Dendritic cell treated with granulocyte-macrophage colony-stimulating factor and Interleukin-4, amounts not matched to agents 40 ng/mL and 50 ng/mL, for 4 days (primary cell): ENCODE measurements at regions not wholly inside any gene's neighbourhood (a gene's known extent, or its start where the extent isn't known, plus 50 kb on each side); places are given as distances from the start of the nearest gene placed in this dataset.

Source experiments
- H3K27ac Mint-ChIP-seq: one replicate; pipeline ENCODE4 v1.8.0; 2022; ENCODE audit warnings: mild to moderate bottlenecking, mixed read lengths
- H3K27me3 Mint-ChIP-seq: one replicate; pipeline ENCODE4 v1.8.0; 2022; ENCODE audit warnings: mild to moderate bottlenecking, mixed read lengths
- H3K36me3 Mint-ChIP-seq: one replicate; pipeline ENCODE4 v1.8.0; 2022; ENCODE audit warnings: low read depth, mixed read lengths
- H3K4me1 Mint-ChIP-seq: one replicate; pipeline ENCODE4 v1.8.0; 2022; ENCODE audit warnings: low read depth, mixed read lengths
- H3K4me3 Mint-ChIP-seq: one replicate; pipeline ENCODE4 v1.8.0; 2022; ENCODE audit warnings: mild to moderate bottlenecking, moderate library complexity, mixed read lengths
- H3K9me3 Mint-ChIP-seq: one replicate; pipeline ENCODE4 v1.8.0; 2022; ENCODE audit warnings: mixed read lengths
- intact Hi-C: fragments of 100-400 bp; cut with micrococcal nuclease; formaldehyde crosslinking; loops from one replicate; pipeline ENCODE4 v1.15.0; 2022

GRCh38 chr14:101173698-101174521 is 270.4 kb upstream of the RTL1 start:
- H3K4me3 Mint-ChIP-seq, result no peak overlapping the region
- no peaks in the 10 kb centered on the region for H3K36me3 Mint-ChIP-seq
- H3K4me1 Mint-ChIP-seq, result no peaks in the 10 kb centered on the region
- H3K9me3 Mint-ChIP-seq, result peaks cover 18% of the 10 kb centered on the region
- no peak overlapping the region for H3K27ac Mint-ChIP-seq
- H3K27me3 Mint-ChIP-seq, result no peaks in the 10 kb centered on the region
- intact Hi-C loops, result no loop called here

- H3K4me1 Mint-ChIP-seq, result no peaks in the 10 kb centered on the region
- no peaks in the 10 kb centered on the region for H3K36me3 Mint-ChIP-seq
- no peaks in the 10 kb centered on the region for H3K27me3 Mint-ChIP-seq
Measured at GRCh38 chr14:101174522-101174838, 271.0 kb upstream of the RTL1 start.

GRCh38 chr14:101174980-101175606 is 271.6 kb upstream of the RTL1 start:
- Mint-ChIP-seq H3K9me3 (peaks cover 6% of the 10 kb centered on the region), H3K36me3 (no peaks in the 10 kb centered on the region), H3K4me1 (no peaks in the 10 kb centered on the region), H3K4me3 (no peak overlapping the region), H3K27ac (no peak overlapping the region), H3K27me3 (no peaks in the 10 kb centered on the region)
- intact Hi-C loops, result no loop called here

More at GRCh38 chr14:101174522-101174838, 271.0 kb upstream of the RTL1 start:
- H3K9me3 Mint-ChIP-seq, result peaks cover 12% of the 10 kb centered on the region
- H3K27ac Mint-ChIP-seq, result no peak overlapping the region
- intact Hi-C loops, result no loop called here
- H3K4me3 Mint-ChIP-seq, result no peak overlapping the region

DNA sequence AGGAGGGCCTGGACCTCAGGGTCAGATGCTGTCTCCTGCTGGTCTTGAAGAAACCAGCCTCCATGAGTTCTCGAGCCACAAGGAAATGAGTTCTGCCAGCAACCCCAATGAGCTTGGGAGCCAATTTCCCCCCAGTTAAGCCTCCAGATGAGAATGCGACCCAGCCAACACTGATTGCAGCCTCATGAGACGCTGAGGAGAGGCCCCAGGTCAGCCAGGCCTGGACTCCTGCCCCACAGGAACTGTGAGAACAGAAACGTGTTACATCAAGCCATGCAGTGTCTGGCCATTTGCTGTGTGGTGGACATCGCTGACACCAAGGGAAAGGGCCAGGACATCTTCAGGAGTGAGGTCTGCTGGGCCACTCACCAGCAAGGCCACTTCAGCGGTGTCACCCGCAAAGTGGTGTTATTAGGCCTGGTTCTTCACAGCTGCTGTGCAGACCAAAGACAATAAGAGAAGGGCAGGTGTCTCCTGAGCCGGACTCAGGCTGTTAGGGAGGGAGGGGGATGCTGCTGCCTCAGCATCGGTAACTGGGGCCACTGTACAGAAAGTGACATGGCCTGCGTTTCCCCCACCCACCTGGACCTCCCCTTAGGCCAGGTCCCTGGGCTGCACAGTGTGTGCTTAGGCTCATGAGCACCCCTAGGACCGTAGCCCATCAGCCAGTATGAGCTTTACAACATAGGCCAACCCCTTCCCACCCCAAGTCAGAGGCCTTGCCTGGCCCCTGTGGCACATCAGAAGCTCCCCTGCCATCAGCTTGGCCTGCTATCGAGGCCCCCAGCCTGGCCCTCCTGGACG is 272.4 kb upstream of the RTL1 start:
- H3K4me3 Mint-ChIP-seq, result no peak overlapping the region
- H3K9me3 Mint-ChIP-seq, result no peaks in the 10 kb centered on the region
- no peaks in the 10 kb centered on the region for H3K4me1 Mint-ChIP-seq

DNA sequence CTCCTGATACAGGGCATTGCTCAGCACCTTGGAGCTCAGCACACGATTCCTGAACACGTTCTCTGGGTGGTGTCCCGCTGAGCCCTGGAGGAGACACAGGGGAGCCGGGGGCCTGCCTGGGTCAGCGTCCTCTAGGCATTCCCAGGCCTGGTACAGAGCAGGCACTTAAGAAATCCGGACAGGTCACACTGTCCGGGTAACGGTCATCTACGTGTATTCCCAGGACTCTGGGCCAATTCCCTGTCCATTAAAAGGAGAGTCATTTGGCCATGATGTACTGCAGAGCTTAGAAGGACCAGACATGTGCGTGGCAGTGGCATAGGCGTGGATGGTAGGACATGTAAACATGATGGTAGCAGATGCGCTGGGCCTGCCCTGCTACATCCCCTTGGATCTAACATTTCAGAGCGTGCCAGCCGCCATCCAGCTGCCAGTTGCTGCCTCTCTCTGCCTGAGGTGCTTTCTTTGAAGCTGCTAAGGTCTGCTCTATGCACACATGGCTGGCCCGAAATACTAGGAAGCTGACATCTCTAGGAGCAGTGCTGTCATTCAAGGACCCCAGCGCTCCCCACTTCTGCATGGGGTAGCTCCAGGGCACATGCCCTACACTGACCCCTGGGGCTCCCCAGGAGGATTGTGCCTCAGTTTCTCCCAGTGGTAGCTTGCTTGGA is 273.1 kb upstream of the RTL1 start:
- no peak overlapping the region for H3K27ac Mint-ChIP-seq
- intact Hi-C loops, result no loop called here
- no peaks in the 10 kb centered on the region for H3K9me3 Mint-ChIP-seq
- H3K36me3 Mint-ChIP-seq, result no peaks in the 10 kb centered on the region
- no peaks in the 10 kb centered on the region for H3K27me3 Mint-ChIP-seq
- H3K4me1 Mint-ChIP-seq, result no peaks in the 10 kb centered on the region
- no peak overlapping the region for H3K4me3 Mint-ChIP-seq

More for the DNA sequence above, 272.4 kb upstream of the RTL1 start:
- Mint-ChIP-seq H3K36me3 (no peaks in the 10 kb centered on the region), H3K27me3 (no peaks in the 10 kb centered on the region), H3K27ac (no peak overlapping the region)
- intact Hi-C loops, result no loop called here

DNA sequence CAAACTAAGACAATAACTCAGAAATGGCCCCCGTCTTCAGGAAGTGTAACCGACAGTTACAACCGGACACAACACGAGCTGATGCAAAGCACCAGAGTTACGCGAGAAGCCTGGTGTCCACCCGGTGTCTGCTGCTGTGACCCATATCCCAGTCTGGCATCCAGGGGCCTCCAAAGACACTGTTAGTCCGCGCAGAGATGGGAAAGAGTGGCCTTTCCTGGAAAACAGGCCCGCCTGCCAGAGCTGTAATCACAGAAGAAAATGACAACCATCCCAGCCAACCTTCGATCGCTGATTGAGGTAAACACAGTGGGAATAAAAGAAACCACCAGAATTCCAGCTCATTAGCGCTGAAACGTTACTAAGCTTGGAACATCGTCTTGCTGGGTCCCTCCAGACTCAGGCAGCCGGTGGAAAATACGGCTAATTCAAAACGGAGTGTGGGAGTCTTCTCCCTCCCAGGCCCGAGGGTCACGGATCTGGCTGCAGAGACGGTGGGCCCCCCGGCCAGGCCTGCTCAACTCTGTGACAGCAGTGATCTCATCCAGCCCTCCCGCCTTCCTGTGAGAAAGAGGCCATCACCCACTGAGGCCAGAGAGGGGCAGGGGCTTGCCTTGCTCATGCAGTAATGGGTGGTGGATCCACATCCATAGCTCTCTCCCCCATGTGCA is 273.9 kb upstream of the RTL1 start:
- intact Hi-C loops, result no loop called here
- Mint-ChIP-seq H3K4me3 (no peak overlapping the region), H3K9me3 (no peaks in the 10 kb centered on the region), H3K36me3 (no peaks in the 10 kb centered on the region), H3K4me1 (no peaks in the 10 kb centered on the region), H3K27ac (no peak overlapping the region), H3K27me3 (no peaks in the 10 kb centered on the region)

GRCh38 chr14:101178184-101179072 is 274.9 kb upstream of the RTL1 start:
- Mint-ChIP-seq H3K27ac (no peak overlapping the region), H3K9me3 (no peaks in the 10 kb centered on the region), H3K4me1 (no peaks in the 10 kb centered on the region), H3K36me3 (no peaks in the 10 kb centered on the region), H3K4me3 (no peak overlapping the region), H3K27me3 (no peaks in the 10 kb centered on the region)
- intact Hi-C loops, result no loop called here

DNA sequence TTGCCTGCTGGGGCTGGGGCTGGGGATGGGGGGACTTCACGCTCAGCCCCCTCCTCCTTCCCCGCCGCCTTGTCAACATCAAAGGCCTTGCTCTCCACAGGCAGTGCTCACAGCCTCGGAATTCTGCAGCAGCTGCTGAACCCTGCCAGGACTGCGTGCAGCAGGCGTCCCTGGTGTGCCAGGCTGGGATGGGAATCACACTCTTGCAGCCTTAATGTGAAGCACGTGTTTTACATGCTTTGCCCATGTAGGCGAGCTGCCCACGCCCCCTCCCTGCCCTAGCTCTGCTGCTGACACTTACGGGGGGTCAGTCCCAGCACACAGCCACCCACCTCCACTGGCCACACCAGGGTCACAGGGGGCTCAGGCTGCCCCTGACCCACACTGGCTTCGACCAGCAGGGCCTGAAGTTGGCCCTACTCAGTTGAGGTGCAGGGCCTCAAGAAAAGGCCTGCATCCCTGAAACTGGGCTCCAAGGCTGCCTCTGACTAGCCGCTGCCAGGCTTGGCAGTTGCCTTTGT is 276.2 kb upstream of the RTL1 start:
- no peaks in the 10 kb centered on the region for H3K27me3 Mint-ChIP-seq
- no peak overlapping the region for H3K27ac Mint-ChIP-seq
- intact Hi-C loops, result no loop called here
- no peaks in the 10 kb centered on the region for H3K9me3 Mint-ChIP-seq
- H3K4me3 Mint-ChIP-seq, result no peak overlapping the region
- H3K4me1 Mint-ChIP-seq, result no peaks in the 10 kb centered on the region
- H3K36me3 Mint-ChIP-seq, result no peaks in the 10 kb centered on the region

GRCh38 chr14:101181446-101182313 is 278.2 kb upstream of the RTL1 start:
- intact Hi-C loops, result no loop called here
- no peaks in the 10 kb centered on the region for H3K27me3 Mint-ChIP-seq
- no peaks in the 10 kb centered on the region for H3K4me1 Mint-ChIP-seq
- H3K4me3 Mint-ChIP-seq, result no peak overlapping the region
- no peaks in the 10 kb centered on the region for H3K9me3 Mint-ChIP-seq
- no peaks in the 10 kb centered on the region for H3K36me3 Mint-ChIP-seq
- H3K27ac Mint-ChIP-seq, result no peak overlapping the region

GRCh38 chr14:101182476-101182875 is 279.0 kb upstream of the RTL1 start:
- H3K27me3 Mint-ChIP-seq, result no peaks in the 10 kb centered on the region
- H3K36me3 Mint-ChIP-seq, result no peaks in the 10 kb centered on the region
- H3K9me3 Mint-ChIP-seq, result no peaks in the 10 kb centered on the region
- H3K4me3 Mint-ChIP-seq, result no peak overlapping the region
- no peak overlapping the region for H3K27ac Mint-ChIP-seq
- intact Hi-C loops, result no loop called here
- H3K4me1 Mint-ChIP-seq, result no peaks in the 10 kb centered on the region

GRCh38 chr14:101183376-101184103 is 280.0 kb upstream of the RTL1 start:
- no peaks in the 10 kb centered on the region for H3K9me3 Mint-ChIP-seq
- no peaks in the 10 kb centered on the region for H3K36me3 Mint-ChIP-seq
- no peak overlapping the region for H3K4me3 Mint-ChIP-seq
- no peak overlapping the region for H3K27ac Mint-ChIP-seq
- H3K4me1 Mint-ChIP-seq, result no peaks in the 10 kb centered on the region
- intact Hi-C loops, result no loop called here
- no peaks in the 10 kb centered on the region for H3K27me3 Mint-ChIP-seq
